NT2/D1 (cell line): ENCODE measurements at regions not wholly inside any gene's neighbourhood (a gene's known extent, or its start where the extent isn't known, plus 50 kb on each side); places are given as distances from the start of the nearest gene placed in this dataset.
"Not testable (repeated sequence)": the region's sequence is repeated elsewhere in the genome, so short reads cannot be mapped to it uniquely, and the experiment has no call there.

Experiments
- SUZ12 ChIP-seq: IDR thresholded peaks from 2 replicates; pipeline ENCODE4 v1.6.1; 2011; ENCODE audit not compliant: insufficient read length, insufficient read depth; ENCODE audit errors: extremely low read depth
- YY1 ChIP-seq: IDR thresholded peaks from 2 replicates; pipeline ENCODE4 v1.6.1; 2011; ENCODE audit not compliant: insufficient read length, insufficient read depth
- ZNF274 ChIP-seq: IDR thresholded peaks from 2 replicates; pipeline ENCODE4 v1.6.1; 2011; ENCODE audit warnings: mild to moderate bottlenecking, low read depth, low read length

- TF ChIP-seq ZNF274, YY1, SUZ12: not testable (repeated sequence)
Measured at GRCh38 chr1:99553819-99554218, 92.1 kb upstream of the PALMD start.
